Right renal pelvis (tissue), 4 donors: ENCODE measurements at regions not wholly inside any gene's neighbourhood (a gene's known extent, or its start where the extent isn't known, plus 50 kb on each side); places are given as distances from the start of the nearest gene placed in this dataset.

Experiments
- DNase-seq, 4 donors: peaks; one replicate each; pipeline ENCODE4 v3.0.0-alpha.2; 2013; ENCODE audit warnings: low read depth in 4 of 4, low spot score in 3 of 4, missing footprints in 1 of 4

- no peak for DNase-seq
Measured at GRCh38 chr2:6747433-6747832, 118.3 kb downstream of the CMPK2 start.

- no peak for DNase-seq
Measured at GRCh38 chr2:6748406-6749067, 117.2 kb downstream of the CMPK2 start.

GRCh38 chr2:6749962-6750361 is 115.7 kb downstream of the CMPK2 start:
- no peak for DNase-seq

GRCh38 chr2:6750411-6751158 is 115.1 kb downstream of the CMPK2 start:
- DNase-seq: no peak

GRCh38 chr2:6754419-6754818 is 111.3 kb downstream of the CMPK2 start:
- DNase-seq: no peak

- DNase-seq: no peak
Measured at GRCh38 chr2:6755456-6755855, 110.3 kb downstream of the CMPK2 start.

- DNase-seq: no peak
Measured at GRCh38 chr2:6757215-6757614, 108.5 kb downstream of the CMPK2 start.

GRCh38 chr2:6759689-6760088 is 106.0 kb downstream of the CMPK2 start:
- DNase-seq: no peak

- DNase-seq: no peak
Measured at GRCh38 chr2:6760132-6760531, 105.6 kb downstream of the CMPK2 start.

GRCh38 chr2:6764968-6765723 is 100.6 kb downstream of the CMPK2 start:
- no peak for DNase-seq

- no peak for DNase-seq
Measured at GRCh38 chr2:6769346-6769745, 96.4 kb downstream of the CMPK2 start.

- DNase-seq: no peak
Measured at GRCh38 chr2:6770006-6770405, 95.7 kb downstream of the CMPK2 start.

GRCh38 chr2:6771634-6772611 is 93.8 kb downstream of the CMPK2 start:
- no peak for DNase-seq

- peak in 2 of 4 donors; percentile 53 to 70 for DNase-seq
Measured at GRCh38 chr2:6773007-6773693, 92.6 kb downstream of the CMPK2 start.

- DNase-seq: no peak
Measured at GRCh38 chr2:6773694-6774044, 92.0 kb downstream of the CMPK2 start.

GRCh38 chr2:6776125-6776524 is 89.6 kb downstream of the CMPK2 start:
- DNase-seq: no peak

- DNase-seq: no peak
Measured at GRCh38 chr2:6777626-6778025, 88.1 kb downstream of the CMPK2 start.

- DNase-seq: peak in 3 of 4 donors; percentile 60 to 75 (median 74)
Measured at GRCh38 chr2:6780765-6781274, 84.9 kb downstream of the CMPK2 start.

GRCh38 chr2:6782517-6783237 is 83.0 kb downstream of the CMPK2 start:
- DNase-seq: no peak
